Activated CD4-positive, alpha-beta T cell treated with anti-CD3 and anti-CD28 coated beads, Interleukin-2, amount 50 U/mL, for 4 hours (primary cell): ENCODE measurements at regions not wholly inside any gene's neighbourhood (a gene's known extent, or its start where the extent isn't known, plus 50 kb on each side); places are given as distances from the start of the nearest gene placed in this dataset.

Source experiments
- DNase-seq, 2 experiments: peaks; one replicate each; pipeline ENCODE4 v3.0.0-alpha.2; 2020

DNA sequence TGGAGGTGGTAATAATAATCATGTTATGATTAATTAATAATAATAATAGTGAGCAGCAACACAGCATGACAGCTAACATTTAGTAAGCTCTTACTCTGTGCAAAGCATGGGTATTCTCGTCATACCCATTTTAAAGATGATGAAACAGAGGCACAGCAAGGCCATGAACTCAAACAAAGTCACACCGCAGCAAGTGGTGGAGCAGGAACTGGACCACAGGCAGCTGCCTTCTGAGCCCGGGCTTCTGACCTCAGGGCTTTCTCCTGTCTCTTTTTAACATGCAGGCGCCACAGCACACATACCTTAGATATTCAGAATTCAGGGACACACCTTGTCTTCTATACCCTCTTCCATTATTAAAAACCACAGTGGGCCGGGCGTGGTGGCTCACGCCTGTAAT is 50.7 kb upstream of the SPATA12 start:
- DNase-seq, result no peak

- DNase-seq, result no peak
These were observed 51.1 kb upstream of the SPATA12 start for GRCh38 chr3:57009367-57009766.

DNA sequence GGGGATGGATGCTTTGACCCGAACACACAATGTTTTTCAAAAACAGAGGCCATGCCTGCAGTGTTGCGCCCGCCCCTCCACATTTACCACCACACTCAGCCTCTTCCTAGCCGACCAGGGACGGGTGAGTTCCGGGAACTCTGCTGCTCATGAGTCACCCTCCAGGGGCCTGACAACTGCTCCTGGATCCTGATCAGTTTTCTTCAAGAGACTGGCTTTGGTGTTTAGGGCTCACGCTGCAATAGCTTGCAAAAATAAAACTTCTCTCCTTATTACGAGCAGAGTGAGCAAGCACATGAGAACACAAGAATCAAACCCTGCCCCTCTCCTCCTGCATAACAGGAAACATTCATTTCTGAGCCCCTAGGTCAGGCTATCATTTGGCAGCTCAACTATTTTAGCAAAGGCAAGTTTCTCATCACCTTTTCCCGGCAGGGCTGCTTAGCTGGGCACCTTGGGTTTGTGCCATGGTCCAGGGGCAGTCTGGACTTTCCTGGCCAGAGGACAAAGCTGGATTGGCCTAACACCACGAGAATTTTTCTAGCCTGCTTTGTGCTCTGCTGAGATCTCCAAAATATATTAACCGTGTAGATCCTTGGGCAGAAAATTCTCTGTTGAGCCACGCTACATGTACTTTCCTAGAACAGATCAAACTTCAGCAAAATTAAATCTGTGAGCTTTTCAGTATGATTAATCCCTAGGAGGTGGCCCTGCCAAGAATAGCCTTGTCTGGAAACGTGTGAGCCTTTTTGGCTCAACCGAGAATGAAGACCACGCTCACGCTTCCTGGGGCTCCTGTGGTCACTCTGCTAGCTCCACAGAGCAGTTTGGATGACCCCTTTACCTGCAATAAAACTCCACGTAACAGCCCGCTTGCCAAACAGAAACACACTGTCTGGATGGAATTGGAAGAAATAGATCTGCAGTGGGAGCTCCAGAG is 52.7 kb upstream of the SPATA12 start:
- DNase-seq, result peak in 1 of 2 experiments; percentile 7

DNA sequence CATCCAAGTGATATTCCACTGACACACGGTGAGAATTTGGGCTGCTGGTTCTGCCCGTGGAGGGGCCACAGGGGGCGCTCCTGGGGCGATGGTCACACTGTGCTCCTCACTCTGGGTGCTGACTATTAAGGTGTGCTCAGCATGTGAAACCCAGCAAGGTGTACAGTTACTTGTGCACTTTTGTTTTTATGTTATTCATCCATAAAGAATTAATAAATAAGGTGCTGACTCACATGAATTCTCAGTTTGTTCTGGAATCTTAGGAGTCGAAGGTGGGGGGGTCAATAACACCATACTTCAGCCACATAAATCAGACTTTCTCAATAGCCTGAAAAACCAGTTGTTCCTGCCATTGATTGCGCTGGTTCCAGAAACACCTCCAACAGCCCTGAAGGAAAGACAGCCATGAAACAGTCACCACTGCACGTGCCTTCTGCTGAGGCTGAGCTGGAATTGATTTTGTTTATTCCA is 53.5 kb upstream of the SPATA12 start:
- no peak for DNase-seq

GRCh38 chr3:57006179-57006657 is 54.2 kb upstream of the SPATA12 start:
- DNase-seq, result no peak

- no peak for DNase-seq
These were observed 56.2 kb upstream of the SPATA12 start for GRCh38 chr3:57004229-57004628.

DNA sequence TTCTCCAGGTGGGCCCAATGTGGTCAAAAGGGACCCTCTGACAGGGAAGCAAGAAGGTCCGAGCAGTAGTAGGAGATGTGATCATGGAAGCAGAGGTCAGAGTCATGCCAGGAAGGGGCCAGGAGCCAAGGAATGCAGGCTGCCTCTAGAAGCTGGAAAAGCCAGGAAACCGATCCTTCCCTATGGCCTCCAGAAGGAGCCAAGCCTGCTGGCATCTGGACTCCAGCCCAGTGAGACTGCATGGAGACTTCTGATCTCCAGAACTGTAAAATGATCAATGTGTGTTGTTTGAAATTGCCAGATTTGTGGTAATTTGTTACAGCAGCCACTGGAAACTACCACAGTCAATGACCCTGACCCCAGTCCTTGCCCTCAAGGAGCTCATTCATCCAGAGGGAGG is 56.8 kb upstream of the SPATA12 start:
- DNase-seq, result no peak

DNA sequence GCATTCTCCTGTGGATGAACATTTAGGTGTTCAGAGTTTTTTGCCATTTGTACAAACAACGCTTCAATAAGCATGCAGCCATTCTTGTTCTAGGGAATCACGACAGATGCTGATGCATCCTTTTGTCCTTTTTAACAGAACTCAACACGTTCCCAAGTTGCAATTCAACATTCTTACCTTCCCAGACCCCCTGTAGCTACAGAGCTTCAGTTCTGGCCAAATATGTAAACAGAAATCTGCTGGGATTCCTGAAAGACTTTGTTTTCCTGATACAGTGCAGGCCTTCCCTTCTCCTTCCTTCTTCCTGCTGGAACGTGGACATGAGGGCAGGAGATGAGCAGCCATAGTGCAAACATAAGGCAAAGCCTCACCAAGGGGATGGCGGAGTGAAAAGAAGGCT is 59.1 kb upstream of the SPATA12 start:
- DNase-seq, result no peak

DNA sequence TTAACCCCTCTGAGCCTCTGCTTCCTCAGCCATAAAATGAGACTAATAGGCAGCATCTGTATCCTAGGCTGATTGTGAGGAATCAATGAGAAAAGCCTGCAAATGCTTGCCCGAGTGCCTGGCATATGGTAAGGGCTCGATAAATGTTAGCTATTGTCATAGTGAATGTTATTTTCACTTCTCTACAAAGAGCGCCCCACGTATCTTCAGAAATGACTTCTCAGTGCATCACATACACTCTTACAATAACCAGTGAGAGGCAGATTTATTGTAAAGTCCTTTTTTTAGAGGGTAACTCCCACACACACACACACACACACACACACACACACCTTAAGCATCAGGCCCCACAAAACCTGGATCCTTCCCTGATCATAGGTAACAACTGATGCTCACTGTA is 60.5 kb upstream of the SPATA12 start:
- no peak for DNase-seq

- no peak for DNase-seq
These were observed 60.9 kb upstream of the SPATA12 start for GRCh38 chr3:56999547-56999946.

GRCh38 chr3:56998076-56998529 is 62.4 kb upstream of the SPATA12 start:
- no peak for DNase-seq

- no peak for DNase-seq
These were observed 62.8 kb upstream of the SPATA12 start for GRCh38 chr3:56997675-56998074.

DNA sequence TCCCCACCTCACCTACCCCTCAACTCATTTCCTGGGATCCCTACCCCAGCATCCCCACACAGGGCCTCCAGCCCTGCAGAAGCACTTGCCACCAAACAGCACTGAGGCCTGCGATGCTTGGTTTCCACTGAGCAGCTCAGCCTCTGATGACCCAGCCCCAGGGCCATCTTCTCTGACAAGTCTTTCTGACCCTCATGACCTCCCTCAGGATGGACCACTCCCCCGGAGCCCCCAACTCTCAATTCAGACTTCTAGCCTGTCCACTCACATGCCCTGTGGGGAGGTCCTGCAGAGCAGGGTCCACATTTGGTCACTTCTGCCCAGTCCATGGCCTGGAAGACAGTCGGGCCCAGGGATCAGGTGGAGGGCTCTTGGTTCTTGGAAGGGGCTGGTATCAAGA is 63.4 kb upstream of the SPATA12 start:
- DNase-seq, result no peak

- DNase-seq, result no peak
These were observed 66.1 kb upstream of the SPATA12 start for GRCh38 chr3:56994391-56994790.

DNA sequence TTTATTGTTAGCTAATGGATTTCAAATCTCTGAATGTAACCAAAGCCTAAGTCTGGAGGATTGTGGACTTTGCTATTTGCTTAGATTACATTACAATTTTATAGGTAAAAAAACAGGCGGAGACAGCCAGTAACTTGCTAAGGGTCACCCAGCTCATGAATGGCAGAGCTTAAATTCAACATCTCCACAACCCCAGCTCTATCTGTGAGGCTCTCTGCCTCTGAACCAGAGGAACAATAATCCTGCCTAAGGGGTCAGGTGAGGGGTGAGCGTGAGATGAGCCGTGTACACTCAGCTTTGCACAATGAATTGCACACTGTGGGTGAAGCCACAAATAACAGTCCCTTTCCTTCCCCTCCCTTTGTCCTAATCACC is 69.8 kb upstream of the SPATA12 start:
- no peak for DNase-seq

- no peak for DNase-seq
These were observed 70.4 kb upstream of the SPATA12 start for GRCh38 chr3:56989977-56990640.

DNA sequence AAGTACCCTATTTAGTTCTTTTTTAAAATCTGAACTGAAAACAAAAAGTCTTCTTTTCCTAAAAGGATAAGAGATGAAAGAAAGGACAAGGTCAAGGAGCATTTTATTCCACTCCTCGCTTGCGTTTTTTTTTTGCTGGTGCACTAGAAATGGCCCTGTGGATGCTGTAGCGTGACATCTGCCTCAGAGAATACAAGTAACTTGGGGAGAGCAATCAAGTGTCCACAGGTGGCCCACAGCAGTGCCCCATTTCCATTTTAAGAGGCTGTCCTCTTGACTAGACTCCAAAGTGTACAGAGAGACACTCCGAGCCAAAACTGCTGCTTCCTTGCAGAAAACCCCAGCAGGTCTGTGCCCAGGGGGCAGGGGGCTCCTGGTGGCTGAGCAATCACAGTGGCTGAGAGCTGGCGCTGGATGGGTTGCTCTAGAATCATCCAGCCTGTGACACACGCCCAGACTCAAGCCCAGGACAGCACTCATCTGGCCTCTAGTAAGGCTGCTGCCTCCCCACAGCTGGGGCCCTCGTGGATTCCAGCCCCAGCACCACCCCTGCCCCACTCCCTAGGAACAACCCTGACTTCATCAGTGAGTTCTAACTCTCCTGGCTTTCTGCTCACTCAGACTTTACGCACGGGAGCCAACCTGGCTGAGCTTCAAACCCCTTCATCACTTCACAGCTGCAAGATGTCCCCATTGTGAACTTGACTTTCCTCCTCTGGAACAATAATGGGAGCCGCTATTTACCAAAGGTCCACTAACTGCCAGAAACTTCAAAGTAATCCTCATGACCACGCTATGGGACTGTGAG is 71.1 kb upstream of the SPATA12 start:
- DNase-seq, result no peak

DNA sequence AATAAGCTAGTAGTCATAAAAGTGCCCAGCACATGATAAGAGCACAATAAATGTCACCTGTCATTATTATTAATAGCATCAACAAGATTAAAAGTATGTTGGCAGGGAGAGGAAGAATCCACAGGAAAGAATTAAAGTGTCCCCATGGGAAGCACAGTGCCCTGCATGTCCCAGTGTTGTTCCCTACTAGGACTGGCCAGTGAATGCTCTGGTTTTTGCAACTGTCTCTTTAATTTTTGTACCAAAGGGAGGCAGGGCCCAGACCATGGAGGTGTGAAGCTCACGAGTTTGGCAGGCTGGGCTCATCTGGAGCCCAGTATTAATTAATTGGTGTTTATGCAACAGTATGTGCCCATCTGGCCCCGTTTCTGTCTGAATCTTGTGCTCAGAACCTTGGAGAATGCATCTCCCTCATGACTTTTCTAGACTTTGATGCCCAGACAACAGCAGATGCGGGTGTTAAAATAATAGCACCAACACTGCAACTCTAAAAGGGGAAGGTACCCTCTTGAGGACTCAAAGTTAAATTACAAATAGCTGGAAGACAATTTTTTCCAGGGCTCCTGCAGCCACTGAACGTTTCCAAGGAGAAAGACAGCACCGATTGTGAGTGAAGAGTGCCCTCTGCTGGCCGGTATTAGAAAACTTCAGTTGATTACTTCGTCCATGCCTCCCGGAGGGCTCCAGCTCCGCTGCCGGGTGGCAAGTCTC is 71.9 kb upstream of the SPATA12 start:
- peak; percentile 62 to 63 for DNase-seq

DNA sequence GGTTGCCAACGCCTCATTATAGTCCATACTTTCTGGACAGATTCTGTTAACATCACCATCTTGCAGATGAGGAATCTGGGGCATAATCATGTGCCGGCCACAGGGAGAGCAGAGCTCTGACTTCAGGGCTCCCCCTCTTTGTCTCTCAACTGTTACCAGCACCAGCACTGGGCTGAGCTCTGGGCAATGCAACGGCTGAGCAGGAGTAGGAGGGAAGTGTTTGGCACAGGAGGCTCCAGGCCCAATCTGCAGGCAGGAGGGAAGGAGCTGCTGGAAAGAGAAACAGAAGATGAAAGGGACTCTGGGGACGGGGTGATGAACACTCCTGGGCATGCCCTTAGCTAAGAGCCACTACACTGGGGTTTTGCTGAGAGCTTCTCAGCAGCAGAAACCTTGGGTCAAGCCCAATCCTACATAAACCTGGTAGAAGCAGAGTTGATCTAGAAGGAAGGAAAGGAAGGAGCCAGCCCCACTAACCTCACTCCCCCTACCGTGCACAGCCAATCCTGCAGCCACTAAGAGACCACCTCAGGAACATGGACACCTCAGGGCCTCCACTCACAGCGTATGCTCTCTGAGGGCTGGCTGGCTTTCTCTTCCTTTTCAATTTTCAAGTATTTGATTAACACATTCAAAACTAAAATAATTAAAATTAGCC is 73.1 kb upstream of the SPATA12 start:
- no peak for DNase-seq

DNA sequence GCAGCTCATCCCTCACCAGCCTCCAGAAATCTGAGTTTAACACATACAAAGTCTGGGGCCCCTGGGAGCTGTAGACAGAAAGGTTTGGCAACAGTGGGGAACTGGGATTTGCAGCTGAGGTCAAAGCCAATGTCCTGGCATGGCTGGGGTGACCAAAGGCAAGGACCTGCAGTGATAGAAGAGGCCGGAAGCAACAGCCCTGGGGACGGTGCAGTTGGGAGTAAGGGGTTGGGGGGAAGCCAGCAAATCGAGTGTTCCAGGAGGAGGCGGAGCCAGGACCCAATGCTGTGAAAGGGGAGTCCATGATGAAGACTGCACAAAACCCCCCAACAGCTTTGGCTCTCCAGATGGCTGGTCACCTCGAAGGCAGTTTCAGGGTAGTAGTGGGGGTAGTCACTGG is 74.1 kb upstream of the SPATA12 start:
- no peak for DNase-seq

- DNase-seq, result peak in 1 of 2 experiments; percentile 12
These were observed 74.6 kb upstream of the SPATA12 start for GRCh38 chr3:56985878-56986277.

GRCh38 chr3:56985460-56985859 is 75.0 kb upstream of the SPATA12 start:
- DNase-seq, result no peak
